Activated naive CD4-positive, alpha-beta T cell treated with anti-CD3 and anti-CD28 coated beads, Interleukin-2, amount 50 U/mL, for 16 hours (primary cell): ENCODE measurements at regions not wholly inside any gene's neighbourhood (a gene's known extent, or its start where the extent isn't known, plus 50 kb on each side); places are given as distances from the start of the nearest gene placed in this dataset.
"Not testable (repeated sequence)": the region's sequence is repeated elsewhere in the genome, so short reads cannot be mapped to it uniquely, and the experiment has no call there.

ENCODE experiments used
- DNase-seq: peaks from one replicate; pipeline ENCODE4 v3.0.0-alpha.2; 2020

GRCh38 chr21:10270211-10270610, 251.2 kb upstream of the TPTE start:
- DNase-seq: not testable (repeated sequence)

- not testable (repeated sequence) for DNase-seq
These were observed 249.6 kb upstream of the TPTE start for GRCh38 chr21:10271666-10272207.

GRCh38 chr21:10272216-10272615, 249.2 kb upstream of the TPTE start:
- no peak for DNase-seq

DNA sequence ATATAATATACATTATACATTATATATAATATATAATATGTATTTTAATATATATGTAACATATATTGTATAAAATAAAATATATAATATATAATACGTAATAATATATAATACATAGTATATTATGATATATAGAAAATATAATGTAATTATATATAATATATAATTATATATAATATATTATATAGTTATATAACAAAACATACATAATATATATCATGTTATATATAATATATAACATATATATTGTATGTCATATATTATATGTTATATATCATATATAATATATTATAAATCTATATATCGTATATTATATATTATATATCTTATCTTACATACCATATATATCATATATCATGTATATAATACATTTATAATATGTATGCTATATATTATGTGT, 248.2 kb upstream of the TPTE start:
- no peak for DNase-seq

DNA sequence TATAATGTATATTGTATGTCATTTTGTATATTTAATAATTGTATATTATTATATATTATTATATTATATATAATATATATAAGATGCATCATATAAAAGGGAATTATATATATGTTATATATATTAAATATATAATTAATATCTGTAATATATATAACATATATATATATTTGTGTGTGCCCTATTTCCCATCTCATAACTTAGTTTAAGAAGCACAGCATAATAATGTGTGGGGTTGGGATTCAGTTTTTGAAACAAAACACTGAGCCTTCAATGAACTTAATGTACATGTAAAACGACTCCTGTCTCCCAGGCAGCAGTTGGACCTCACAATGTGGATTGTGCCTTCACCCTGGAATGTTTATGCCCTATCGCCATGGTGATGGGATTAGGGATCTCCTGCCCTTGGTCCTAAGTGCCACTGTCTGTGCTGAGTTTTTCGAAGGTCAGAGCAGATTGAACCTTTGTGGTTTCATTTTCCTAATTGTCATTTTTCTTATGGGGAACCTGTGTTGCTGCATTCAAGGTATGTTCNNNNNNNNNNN, 247.5 kb upstream of the TPTE start:
- DNase-seq: peak; percentile 10
